Left ventricle myocardium superior (tissue), 1 donor: ENCODE measurements at regions not wholly inside any gene's neighbourhood (a gene's known extent, or its start where the extent isn't known, plus 50 kb on each side); places are given as distances from the start of the nearest gene placed in this dataset.
"Not testable (repeated sequence)": the region's sequence is repeated elsewhere in the genome, so short reads cannot be mapped to it uniquely, and the experiment has no call there.

Experiments used
- ATAC-seq: fragments of 200-7000 bp; cut with Tn5 transposase; one replicate; pipeline ENCODE4 v1.9.1; 2020; ENCODE audit warnings: mild to moderate bottlenecking, moderate library complexity
- DNase-seq: peaks from one replicate; pipeline ENCODE4 v3.0.0-alpha.2; 2020
- intact Hi-C: fragments of 100-400 bp; cut with micrococcal nuclease; formaldehyde crosslinking; loops from one replicate; pipeline ENCODE4 v1.11.0; 2022
- donor health status: DM: no; HTN: yes; CAD: no; lungs with severe emphysema.

DNA sequence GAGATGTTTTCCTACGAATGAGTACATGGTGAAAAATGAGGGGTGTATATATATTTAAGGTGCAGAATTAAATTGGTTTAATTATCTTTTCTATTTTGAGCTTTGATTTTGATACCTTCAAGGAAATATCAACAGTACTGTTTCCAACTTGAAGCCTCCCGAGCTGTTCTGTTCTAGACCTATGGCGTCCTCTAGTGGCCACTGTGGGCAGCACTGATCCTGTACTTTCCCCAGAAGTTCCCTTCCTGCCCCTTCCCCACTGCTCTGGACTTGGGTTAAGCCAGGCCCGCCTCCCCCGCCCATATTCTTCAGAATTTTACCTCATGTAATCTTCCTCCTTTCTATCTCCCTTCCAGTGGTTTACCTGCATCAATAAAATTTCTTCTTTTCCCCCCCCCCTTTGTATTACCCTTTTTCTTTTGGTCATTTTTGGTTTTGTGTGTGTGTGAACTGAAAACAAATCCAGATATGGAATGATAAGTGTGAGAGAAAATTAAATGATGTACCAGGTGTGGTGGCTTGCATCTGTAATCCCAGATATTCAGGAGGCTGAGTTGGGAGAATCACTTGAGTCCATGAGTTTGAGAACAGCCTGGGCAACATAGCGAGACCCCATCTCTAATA is 1643.5 kb downstream of the TP53TG3F start:
- intact Hi-C loops, result no loop called here
- no peak for ATAC-seq
- DNase-seq, result no peak

DNA sequence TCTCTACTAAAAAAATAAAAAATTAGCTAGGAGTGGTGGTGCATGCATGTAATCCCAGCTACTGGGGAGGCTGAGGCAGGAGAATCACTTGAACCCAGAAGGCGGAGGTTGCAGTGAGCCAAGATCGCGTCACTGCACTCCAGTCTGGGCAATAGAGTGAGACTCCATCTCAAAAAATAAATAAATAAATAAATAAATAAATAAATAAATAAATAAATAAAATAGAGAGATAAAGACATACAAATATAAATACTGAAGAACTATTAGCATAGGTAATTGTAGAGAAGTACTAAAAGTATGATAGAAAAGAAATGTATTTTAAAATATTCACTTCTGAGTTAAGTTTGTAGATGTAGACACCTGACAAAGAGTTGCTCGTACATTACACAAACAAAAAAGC is 1652.4 kb downstream of the TP53TG3F start:
- ATAC-seq, intact Hi-C loops, DNase-seq: not testable (repeated sequence)

DNA sequence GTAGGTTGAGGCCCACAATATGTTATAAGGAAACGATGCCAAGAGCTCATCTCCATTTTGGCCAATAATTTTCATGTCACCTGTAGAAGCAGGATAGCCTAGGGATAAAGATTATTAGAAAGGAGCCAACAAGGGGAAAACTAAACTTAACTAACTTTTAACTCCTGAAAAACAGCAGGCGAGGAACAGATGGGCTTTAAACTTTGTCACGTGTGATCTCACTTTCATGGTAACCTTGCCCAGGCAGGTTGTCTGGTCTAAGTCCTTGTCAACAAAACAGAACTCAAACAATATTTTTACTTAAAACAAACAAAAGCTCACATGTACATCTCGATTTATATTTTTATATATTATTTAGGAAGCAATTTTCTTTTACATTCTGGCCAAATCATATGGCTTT is 1672.0 kb downstream of the TP53TG3F start:
- ATAC-seq, result no peak
- intact Hi-C loops, result no loop called here
- DNase-seq, result no peak

DNA sequence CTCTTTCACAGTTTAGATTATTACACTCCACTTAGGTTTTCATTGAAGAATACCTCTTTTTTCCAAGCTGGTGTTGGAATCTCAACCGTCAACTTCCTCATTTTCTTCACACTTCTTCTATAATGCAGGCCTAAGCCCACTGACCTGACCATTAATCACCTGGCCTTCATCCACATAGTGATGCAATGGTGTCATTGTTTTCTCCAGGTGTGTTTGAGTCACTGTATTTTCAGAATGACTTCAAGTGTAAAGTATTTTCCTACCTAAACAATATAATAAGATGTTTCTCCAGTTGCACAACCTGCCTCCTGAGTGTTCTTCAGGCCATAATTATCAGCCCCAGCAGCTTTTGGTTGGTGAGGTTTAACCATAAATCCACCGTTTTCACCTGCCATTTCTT is 1675.1 kb downstream of the TP53TG3F start:
- intact Hi-C loops, result no loop called here
- DNase-seq (no peak), ATAC-seq (no peak)

DNA sequence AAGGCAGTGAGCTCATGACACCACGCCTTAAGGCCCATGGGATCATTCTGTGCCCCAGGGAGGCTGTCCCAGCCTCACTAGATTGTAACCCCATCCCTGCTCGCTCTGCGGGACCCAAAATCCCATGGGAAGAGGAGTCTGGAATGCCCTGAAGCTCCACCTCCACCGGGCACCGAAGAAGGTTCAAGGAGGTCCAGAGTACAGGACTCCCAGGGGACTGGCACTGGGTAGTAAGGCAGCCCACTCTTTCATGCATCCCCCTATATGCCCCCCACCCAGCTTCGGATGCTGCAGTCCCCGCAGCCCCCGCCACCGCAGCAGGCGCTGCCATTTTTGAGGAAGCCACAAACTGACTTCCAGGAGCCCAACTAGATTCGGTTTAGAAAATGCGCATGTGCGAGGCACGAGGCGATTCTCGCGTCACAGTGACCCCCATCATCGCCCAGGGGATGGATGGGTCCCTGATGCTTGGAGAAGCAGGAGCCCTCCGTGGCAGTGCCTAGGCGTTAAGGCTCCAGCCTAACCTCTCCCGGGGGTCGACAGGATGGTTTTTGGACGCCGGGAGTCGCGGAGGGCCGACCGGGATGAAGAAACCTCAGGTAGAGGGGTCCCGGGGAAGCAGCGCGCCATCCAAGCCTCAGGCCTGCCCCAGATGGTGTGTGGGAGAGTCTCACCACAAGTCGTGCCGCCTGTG is 1681.0 kb downstream of the TP53TG3F start:
- ATAC-seq, result no peak
- no peak for DNase-seq
- intact Hi-C loops, result no loop called here

DNA sequence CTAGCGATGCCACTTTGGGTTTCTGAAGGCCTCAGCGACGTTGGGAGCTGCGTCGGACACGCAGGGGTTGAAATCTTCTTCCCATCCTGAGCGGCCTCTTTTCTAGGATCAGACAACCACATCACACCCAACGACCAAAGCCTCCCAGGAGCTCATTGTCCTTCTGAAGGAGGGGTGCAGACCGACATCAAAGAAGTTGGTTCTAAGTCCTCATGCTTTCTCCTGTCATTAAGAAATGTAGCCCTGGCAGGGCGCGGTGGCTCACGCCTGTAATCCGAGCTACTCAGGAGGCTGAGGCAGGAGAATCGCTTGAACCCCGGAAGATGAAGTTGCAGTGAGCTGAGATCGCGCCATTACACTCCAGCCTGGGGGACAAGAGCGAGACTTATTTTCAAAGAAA is 1681.9 kb downstream of the TP53TG3F start:
- DNase-seq (no peak), ATAC-seq (no peak)
- intact Hi-C loops, result no loop called here

DNA sequence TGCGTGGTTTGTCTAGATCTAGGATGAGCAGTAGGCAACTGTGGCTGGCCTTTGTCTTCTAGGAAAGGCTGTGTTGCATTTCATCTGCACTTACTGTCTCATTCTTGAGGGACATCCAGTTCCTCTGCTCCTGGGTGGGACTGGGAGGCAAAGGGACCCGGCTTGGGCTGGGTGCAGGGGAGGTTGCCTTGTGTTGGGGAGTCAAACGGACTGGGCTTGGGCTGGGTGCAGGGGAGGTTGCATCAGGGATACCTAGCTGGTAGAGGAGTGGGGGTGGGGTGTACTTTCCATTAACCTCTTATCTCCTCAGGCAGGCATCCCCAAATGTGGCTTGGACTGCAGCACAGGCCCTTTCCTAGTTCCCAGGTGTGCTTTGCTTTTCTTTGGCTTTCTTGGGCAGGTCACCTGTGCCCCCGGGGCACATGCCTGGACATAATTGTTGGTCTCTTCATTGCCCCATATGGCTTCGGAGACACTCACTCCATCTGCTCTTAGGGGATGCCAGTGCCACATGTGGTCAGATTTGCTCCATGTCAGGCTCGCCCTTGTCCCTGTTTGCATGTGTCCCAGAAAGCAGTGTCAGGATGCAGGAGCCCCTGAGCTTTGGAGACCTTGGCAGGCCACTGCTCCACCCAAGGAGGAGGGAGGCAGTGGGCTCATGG is 1682.9 kb downstream of the TP53TG3F start:
- DNase-seq, result no peak
- ATAC-seq, result no peak
- intact Hi-C loops, result no loop called here

DNA sequence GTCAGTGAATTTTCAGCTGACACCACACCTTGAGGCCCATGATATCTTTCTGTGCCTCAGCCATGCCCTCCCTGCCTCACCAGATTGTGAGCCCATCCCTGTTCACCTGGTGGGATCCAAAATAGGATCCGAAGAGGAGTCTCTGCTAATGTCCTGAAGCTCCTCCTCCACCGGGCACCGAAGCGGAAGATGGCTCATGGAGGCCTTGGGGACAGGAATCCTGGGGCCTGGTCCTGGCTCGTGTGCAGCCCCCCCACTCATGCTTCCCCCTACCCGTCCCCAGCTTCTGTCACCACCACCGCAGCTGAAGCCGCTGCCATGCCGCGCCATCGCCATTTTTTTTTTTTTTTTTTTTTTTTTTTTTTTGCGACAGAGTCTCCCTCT is 1683.4 kb downstream of the TP53TG3F start:
- ATAC-seq (no peak), DNase-seq (no peak)

DNA sequence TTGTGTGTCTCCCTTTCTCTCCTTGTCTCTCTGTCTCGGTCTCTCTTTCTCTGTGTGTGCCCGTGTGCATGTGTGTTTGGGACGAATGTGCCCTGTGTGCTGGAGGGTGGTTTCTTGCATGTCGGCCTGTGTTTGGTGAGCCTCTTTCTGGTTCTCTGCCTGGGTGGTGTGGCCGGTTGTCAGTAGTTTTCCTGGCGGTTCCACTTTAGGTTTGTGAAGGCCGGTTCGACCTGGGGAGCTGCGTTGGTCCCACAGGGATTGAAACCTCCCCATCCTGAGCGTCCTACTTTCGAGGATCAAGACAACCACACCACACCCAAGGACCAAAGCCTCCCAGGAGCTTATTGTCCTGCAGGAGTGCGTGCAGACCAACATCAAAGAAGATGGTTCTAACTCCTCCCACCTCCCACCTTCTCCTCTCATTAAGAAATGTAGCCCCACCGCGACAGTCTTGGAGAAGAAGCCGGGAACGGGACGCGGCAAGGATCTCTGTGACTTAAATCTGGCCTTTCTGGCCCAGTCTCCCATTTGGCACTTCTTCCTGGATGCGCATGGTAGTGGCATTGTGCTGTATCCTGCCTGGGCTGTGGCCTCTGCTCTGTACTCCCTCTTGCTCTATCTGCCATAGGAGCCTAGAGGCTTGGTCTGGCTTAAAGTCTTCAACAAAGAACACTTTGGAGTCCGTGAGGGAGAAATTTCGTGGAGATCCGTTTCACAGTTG is 1685.0 kb downstream of the TP53TG3F start:
- ATAC-seq, result no peak
- intact Hi-C loops, result no loop called here
- no peak for DNase-seq

More for the DNA sequence above, 1683.4 kb downstream of the TP53TG3F start:
- intact Hi-C loops, result no loop called here

DNA sequence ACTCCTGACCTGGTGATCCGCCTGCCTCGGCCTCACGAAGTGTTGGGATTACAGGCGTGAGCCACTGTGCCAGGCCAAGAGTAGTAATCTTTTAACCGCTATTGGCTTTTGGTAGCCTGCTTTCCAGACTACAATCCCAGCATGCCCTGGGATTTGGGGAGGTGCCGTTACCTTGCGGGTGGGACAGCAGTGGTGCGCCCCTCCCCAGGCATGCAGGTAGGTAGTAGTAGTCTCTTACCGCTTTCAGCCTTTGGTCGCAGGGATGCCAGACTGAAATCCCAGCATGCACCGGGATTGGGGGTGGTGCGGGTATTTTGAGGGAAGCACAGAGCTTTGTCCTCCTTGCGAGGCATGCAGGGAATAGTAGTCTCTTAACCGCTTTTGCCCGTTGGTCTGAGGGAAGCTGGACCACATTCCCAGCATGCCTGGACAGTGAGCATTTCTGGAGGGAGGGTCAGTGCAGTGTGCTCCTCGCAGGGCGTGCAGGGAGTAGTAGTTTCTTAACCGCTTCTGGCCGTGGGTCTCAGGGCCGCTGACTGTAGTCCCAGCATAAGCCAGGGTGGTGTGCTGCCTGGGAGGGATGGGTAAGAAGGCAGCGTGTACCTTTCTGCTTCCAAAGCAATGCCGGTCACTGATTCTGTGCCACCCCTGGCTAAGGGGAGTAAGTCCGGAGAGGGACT is 1686.8 kb downstream of the TP53TG3F start:
- ATAC-seq, result no peak
- intact Hi-C loops, result no loop called here
- no peak for DNase-seq

DNA sequence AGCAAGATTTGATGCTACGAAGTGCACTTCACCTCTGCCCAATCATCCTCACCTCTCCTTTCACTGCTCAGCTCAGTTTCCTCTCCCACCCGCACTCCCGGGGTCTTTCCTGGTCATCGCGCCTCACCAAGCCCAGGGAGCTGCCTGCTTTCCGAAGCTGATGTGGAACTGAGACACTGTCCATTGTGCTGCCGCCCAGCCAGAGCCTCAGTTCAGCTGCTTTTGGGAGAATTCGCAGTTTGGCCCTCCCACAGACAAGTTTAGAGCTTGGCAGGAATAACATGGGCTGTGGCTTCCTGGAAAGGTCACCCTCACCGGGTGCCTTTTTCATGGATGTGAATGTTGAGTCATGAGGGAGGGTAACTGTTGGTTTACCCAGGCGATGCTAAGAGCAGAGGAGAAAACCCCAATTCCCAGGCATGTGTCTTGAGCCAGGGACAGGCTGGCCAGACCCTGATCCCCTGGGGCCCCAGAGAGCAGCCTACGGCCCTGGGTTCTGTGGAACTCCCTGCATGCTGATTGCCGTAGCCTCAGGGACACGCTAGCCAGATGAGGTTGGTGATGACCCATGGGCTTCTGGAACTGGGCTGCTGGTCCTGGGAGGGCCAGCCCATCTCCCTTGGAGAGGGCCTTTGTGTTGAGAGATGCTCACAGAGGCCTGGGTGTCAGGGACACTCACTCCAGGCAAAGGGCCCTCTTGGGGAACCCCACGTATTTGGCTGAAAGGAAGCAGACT is 1687.5 kb downstream of the TP53TG3F start:
- no peak for DNase-seq
- ATAC-seq, result no peak
- intact Hi-C loops, result no loop called here

DNA sequence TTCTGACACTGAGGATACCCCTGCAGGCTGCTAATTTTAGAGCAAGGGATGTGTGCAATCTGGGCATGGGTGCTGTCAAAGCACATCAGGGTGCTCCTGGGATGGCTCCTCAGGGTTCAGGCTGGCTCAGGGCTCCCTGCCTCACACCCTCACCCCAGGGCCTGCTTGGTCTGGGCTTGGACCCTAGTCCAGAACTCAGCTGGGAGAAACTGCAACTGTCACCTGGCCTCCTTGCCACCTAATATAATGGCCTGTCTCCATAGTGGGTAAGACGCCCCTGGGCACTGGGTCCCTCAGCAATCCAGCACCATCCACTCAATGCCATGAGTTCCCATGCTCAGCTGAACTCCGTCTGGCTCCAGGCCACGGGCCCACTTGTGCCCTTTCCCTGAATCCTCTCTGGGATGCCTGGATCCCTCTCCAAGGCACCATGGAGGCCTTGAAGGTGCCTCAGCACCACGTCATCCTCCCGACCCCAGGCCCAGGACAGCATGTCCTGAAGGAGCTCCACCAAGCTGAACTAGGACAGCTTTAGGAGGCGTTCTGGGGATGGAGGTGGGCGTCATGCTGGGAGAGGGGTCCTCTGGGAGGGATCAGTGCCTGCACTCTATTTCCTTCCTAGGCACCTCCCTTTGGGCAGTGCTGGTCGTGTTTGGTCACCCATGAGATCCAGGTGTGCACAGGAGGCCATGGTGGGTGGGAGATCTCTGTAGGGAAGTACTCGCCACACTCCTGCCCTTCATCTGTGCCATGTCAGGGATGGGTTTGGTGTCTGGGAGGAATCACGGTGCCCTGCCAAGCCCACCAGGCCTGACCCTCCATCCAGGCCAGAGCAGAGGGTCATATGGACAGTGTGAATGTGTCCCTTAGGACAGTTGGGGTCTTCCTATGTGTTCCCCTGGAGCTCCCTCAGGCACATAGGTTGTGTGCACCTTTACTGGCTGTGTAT is 1688.4 kb downstream of the TP53TG3F start:
- ATAC-seq (no peak), DNase-seq (no peak)
- intact Hi-C loops, result no loop called here

DNA sequence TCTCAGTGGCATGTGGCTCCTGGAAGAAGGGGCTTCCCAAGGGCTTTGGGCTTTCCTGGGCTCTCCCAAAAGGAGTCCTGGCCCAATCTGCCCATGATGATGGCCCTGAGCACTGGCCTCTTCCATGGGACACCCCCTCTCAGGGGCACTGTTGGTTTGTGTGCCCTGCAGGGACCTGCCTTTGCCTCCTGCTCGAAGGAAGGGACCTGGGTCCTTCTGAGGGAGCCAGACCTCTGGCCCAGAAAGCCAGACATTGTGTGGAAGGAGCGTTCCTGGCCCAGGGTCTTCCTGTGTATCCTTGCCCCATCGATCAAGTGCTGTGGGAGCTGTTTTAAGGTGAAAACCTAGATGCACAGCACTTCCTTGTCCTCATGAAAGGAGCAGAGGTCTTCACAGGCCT is 1689.3 kb downstream of the TP53TG3F start:
- DNase-seq (no peak), ATAC-seq (no peak)
- intact Hi-C loops, result no loop called here

DNA sequence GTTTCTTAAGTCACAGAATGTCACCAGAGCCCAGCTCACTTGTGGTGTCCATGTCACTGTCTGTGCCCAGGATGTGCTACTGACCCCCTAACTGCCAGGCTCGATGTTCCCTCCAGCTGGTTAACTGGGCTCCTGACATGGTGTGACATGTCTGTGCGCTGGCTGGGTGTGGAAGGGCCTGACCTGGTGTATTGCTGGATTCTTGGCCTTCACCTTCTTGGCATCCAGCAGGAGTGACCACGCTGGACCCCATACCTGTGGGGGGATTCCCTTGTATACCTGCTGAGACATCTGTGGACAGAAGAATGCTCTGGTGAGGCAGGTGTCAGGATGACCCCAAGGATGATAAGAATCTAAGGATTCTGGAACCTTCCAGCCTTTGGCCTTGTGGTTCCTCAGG is 1690.1 kb downstream of the TP53TG3F start:
- intact Hi-C loops, result no loop called here

DNA sequence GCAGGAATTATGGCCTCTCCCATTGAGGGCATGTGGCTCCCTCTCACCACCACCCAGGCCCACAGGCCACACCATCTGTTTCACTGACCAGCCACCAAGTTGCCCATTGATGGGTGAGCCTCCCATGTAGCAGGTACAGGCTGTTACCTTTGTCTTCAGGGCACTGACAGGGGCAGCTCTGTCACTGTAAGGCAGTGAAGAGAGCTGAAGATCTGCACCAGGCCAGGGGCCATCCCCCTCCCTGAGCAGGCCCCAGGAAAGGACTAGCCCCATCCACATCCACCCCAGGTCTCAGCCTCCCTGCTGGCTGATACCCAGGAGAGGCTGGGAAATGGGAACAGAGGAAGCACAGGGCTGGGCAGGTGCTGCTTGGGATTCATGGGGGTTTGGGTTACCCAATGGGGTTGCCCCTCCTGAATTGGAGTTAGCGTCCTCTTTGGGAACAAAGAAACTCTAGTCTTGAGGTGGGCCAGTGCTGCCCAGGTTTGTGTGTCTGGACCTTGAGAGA is 1691.4 kb downstream of the TP53TG3F start:
- intact Hi-C loops, result no loop called here
- DNase-seq (no peak), ATAC-seq (no peak)

More for the DNA sequence above, 1690.1 kb downstream of the TP53TG3F start:
- DNase-seq (no peak), ATAC-seq (no peak)

DNA sequence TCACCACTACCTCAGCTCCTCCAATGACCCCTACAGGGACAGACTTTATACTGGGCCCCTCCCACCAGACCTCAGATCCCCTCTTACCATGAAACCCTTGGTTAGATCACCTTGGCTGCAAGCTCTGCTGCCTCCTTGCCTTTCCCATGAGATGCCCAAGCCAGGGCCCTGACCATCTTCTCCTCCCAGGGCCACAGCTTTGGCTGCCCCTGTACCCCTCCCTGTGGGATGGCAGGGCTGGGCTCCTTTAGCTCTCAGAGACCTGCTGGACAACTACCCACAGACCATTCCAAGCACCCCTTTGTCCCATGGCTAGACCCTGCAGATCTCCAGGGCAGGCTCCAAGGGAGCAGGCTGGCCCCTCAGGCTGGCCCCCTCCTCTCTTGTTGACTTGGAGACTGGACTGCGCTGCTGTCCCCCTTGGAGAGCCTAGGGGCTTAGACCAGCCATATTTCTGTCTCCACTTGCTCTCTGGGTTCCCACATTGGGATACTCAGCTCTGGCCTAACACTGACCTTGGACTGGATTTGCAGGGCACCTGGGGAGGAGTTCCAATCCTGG is 1692.7 kb downstream of the TP53TG3F start:
- intact Hi-C loops, result no loop called here
- no peak for DNase-seq

DNA sequence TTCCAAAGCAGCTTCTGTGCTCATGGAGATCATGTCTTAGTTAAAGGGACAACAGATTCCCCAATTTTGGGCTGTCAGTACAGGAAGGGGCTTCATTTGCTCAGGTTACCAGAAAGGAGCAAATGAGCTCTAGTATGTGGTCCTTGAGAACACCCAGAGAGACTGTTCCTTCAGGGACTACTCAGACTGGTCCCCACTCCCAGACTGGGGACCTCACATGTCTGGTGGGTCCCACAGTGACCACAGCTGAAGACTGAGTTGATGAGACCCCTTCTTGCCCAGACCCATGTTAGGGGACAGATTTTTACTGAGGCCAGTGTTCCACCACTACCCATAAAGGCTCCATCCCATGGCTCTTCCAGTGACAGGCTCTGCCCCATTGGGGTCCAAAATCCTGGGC is 1695.2 kb downstream of the TP53TG3F start:
- no peak for DNase-seq
- ATAC-seq, result no peak
- intact Hi-C loops, result no loop called here

More for the DNA sequence above, 1692.7 kb downstream of the TP53TG3F start:
- no peak for ATAC-seq
